A673 (cell line): ENCODE measurements at regions not wholly inside any gene's neighbourhood (a gene's known extent, or its start where the extent isn't known, plus 50 kb on each side); places are given as distances from the start of the nearest gene placed in this dataset.

Source experiments
- BruUV-seq: library from RNA; stranded (reverse); fragments of 400-500 nt; replicated peaks from 2 replicates; lab custom pipeline; 2021; lab: Mats Ljungman, UMichigan
- CTCF ChIA-PET: fragments of 300-600 bp; sonication (Branson Sonifier 250); formaldehyde crosslinking; loops from one replicate; lab custom pipeline; 2022; ENCODE audit warnings: antibody characterized with exemption; lab: Charles Lee
- POLR2A ChIA-PET: fragments of 300-600 bp; sonication (Branson Sonifier 250); formaldehyde crosslinking; loops from one replicate; lab custom pipeline; 2022; ENCODE audit warnings: antibody characterized with exemption; ENCODE audit not compliant: low non-redundant PET; lab: Charles Lee
- DNase-seq: peaks from one replicate; pipeline ENCODE4 v3.0.0-alpha.2; 2015; ENCODE audit warnings: low spot score
- H3K27ac ChIP-seq: fragments of 200-600 bp; sonication (generic); 2 replicates; pipeline ENCODE4 v1.5.1; 2016; ENCODE audit warnings: mixed run types, low read depth, mild to moderate bottlenecking, mixed read lengths, antibody characterized with exemption, low read length; ENCODE audit not compliant: poor library complexity, severe bottlenecking
- H3K27me3 ChIP-seq: fragments of 200-600 bp; sonication (generic); replicated peaks from 2 replicates; pipeline ENCODE4 v1.6.1; 2017; ENCODE audit warnings: mixed run types, low read depth, mild to moderate bottlenecking, mixed read lengths, antibody characterized with exemption, low read length; ENCODE audit not compliant: insufficient read depth, poor library complexity
- H3K36me3 ChIP-seq: fragments of 200-600 bp; sonication (generic); 2 replicates; pipeline ENCODE4 v1.6.1; 2016; ENCODE audit warnings: mixed run types, mild to moderate bottlenecking, mixed read lengths, antibody characterized with exemption, low read length; ENCODE audit not compliant: insufficient read depth, poor library complexity, severe bottlenecking
- H3K4me1 ChIP-seq: fragments of 200-600 bp; sonication (generic); 2 replicates; pipeline ENCODE4 v1.6.1; 2017; ENCODE audit warnings: mixed run types, mild to moderate bottlenecking, mixed read lengths, antibody characterized with exemption, low read length; ENCODE audit not compliant: insufficient read depth, poor library complexity, severe bottlenecking
- H3K4me3 ChIP-seq: fragments of 200-600 bp; sonication (generic); 2 replicates; pipeline ENCODE4 v1.5.1; 2016; ENCODE audit warnings: low read depth, mixed run types, mild to moderate bottlenecking, mixed read lengths, low read length; ENCODE audit not compliant: poor library complexity, severe bottlenecking
- H3K9me3 ChIP-seq: fragments of 200-600 bp; sonication (generic); 2 replicates; pipeline ENCODE4 v1.6.1; 2016; ENCODE audit warnings: mixed run types, low read depth, mild to moderate bottlenecking, mixed read lengths, antibody characterized with exemption, low read length; ENCODE audit not compliant: poor library complexity, severe bottlenecking
- CTCF ChIP-seq: fragments of 300-800, 200-600 bp; sonication (generic); conservative IDR thresholded peaks from 2 replicates; pipeline ENCODE4 v1.5.1; 2017; ENCODE audit warnings: low read depth, mild to moderate bottlenecking, antibody characterized with exemption, low read length, moderate library complexity, mixed read lengths
- EZH2 ChIP-seq: fragments of 200-600 bp; sonication (generic); IDR thresholded peaks from 2 replicates; pipeline ENCODE4 v1.6.1; 2017; ENCODE audit warnings: borderline replicate concordance, low read depth, mild to moderate bottlenecking, mixed read lengths, antibody characterized with exemption, low read length; ENCODE audit not compliant: poor library complexity, severe bottlenecking
- intact Hi-C: fragments of 100-400 bp; cut with micrococcal nuclease; formaldehyde crosslinking; loops from one replicate; pipeline ENCODE4 v1.10.0; 2022; ENCODE audit not compliant: unreplicated experiment

- Histone ChIP-seq H3K9me3 (no peaks in the 10 kb centered on the region), H3K27me3 (no peaks in the 10 kb centered on the region), H3K27ac (no peak overlapping the region), H3K4me3 (no peak overlapping the region), H3K36me3 (no peaks in the 10 kb centered on the region), H3K4me1 (no peaks in the 10 kb centered on the region)
- POLR2A ChIA-PET, result no interaction called here
- CTCF ChIA-PET, result no interaction called here
- no peak for TF ChIP-seq CTCF
- no peak for TF ChIP-seq EZH2
- DNase-seq, result no peak
- no TSS peak for BruUV-seq
- intact Hi-C loops, result no loop called here
Observed at GRCh38 chr18:38909972-38910371, 1344.4 kb upstream of the CELF4 start.

GRCh38 chr18:38902796-38903195, 1337.2 kb upstream of the CELF4 start:
- TF ChIP-seq CTCF, result no peak
- no peak for TF ChIP-seq EZH2
- Histone ChIP-seq H3K27me3 (no peaks in the 10 kb centered on the region), H3K4me3 (no peak overlapping the region), H3K36me3 (no peaks in the 10 kb centered on the region), H3K27ac (no peak overlapping the region), H3K4me1 (no peaks in the 10 kb centered on the region), H3K9me3 (no peaks in the 10 kb centered on the region)
- CTCF ChIA-PET, result no interaction called here
- POLR2A ChIA-PET, result no interaction called here
- BruUV-seq, result no TSS peak
- intact Hi-C loops, result no loop called here
- no peak for DNase-seq

GRCh38 chr18:38900445-38900844, 1334.8 kb upstream of the CELF4 start:
- DNase-seq, result no peak
- Histone ChIP-seq H3K27ac (no peak overlapping the region), H3K27me3 (no peaks in the 10 kb centered on the region), H3K9me3 (no peaks in the 10 kb centered on the region), H3K4me1 (no peaks in the 10 kb centered on the region), H3K36me3 (no peaks in the 10 kb centered on the region), H3K4me3 (no peak overlapping the region)
- CTCF ChIA-PET, result no interaction called here
- POLR2A ChIA-PET, result no interaction called here
- TF ChIP-seq CTCF (no peak), EZH2 (no peak)
- intact Hi-C loops, result no loop called here
- no TSS peak for BruUV-seq
